HG02763 (cell line): ENCODE measurements at regions not wholly inside any gene's neighbourhood (a gene's known extent, or its start where the extent isn't known, plus 50 kb on each side); places are given as distances from the start of the nearest gene placed in this dataset.

ENCODE experiments used
- ATAC-seq: cut with Tn5 transposase; IDR thresholded peaks from one replicate; pipeline ENCODE4 v1.9.1; 2021; ENCODE audit warnings: mild to moderate bottlenecking, moderate library complexity; ENCODE audit not compliant: unreplicated experiment

- ATAC-seq = no peak
Observed at GRCh38 chr9:104022083-104022482, 72.0 kb upstream of the SMC2 start.

- no peak for ATAC-seq
Observed at GRCh38 chr9:104025104-104025503, 69.0 kb upstream of the SMC2 start.

GRCh38 chr9:104025945-104026344 lies 68.2 kb upstream of the SMC2 start:
- ATAC-seq = no peak

DNA sequence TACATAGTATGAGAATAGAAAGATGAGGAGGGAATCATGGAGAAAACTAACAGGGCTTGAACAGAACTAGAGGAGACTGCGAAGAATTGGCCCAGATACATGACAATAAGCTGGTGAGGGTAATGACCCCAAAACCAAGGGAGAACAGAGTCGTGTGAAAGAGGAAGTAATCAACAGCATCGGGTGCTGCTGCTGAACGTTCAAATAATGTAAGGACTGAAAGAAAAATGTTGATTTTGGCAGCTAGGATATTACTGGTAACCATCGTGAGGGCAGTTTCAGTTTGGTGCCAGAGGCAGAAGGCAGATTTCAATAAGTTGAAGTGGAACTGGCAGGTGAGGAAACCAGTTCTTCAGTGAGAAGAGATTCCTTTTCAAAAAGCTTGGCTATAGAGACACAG lies 66.8 kb upstream of the SMC2 start:
- ATAC-seq = no peak

GRCh38 chr9:104028827-104029226 lies 65.3 kb upstream of the SMC2 start:
- ATAC-seq = no peak
